SK-N-SH (cell line): ENCODE measurements at regions not wholly inside any gene's neighbourhood (a gene's known extent, or its start where the extent isn't known, plus 50 kb on each side); places are given as distances from the start of the nearest gene placed in this dataset.

ENCODE experiments used
- CTCF ChIA-PET: fragments of 300-600, 350-600 bp; formaldehyde crosslinking; extraction: SDS; loops from one replicate; lab custom pipeline; 2021; lab: Yijun Ruan, JAX
- POLR2A ChIA-PET: fragments of 350-600 bp; sonication (Branson Sonifier 250); formaldehyde crosslinking; extraction: SDS; loops from one replicate; lab custom pipeline; 2020; ENCODE audit warnings: antibody characterized with exemption, inconsistent platforms; lab: Yijun Ruan, JAX
- DNase-seq: peaks from one replicate; pipeline ENCODE4 v3.0.0; 2012
- H2AFZ ChIP-seq: fragments of 200-600 bp; sonication (generic); 2 replicates; pipeline ENCODE4 v1.8.1; 2016; ENCODE audit warnings: antibody characterized with exemption, mild to moderate bottlenecking, low read depth
- H3F3A ChIP-seq: fragments of 200-600 bp; sonication (generic); replicated peaks from 2 replicates; pipeline ENCODE3; 2016; ENCODE audit warnings: antibody characterized with exemption, mild to moderate bottlenecking; ENCODE audit not compliant: insufficient read depth
- H3K27ac ChIP-seq, 2 experiments: fragments of 200-500 bp in 1 of 2; fragments of 200-600 bp in 1 of 2; sonication (Bioruptor generic) in 1 of 2; sonication (generic), shearing (Covaris generic) in 1 of 2; 2 replicates each; pipeline versions ENCODE4 v1.5.1 to v1.6.1; 2014 to 2016; ENCODE audit warnings: low read depth in 2 of 2, inconsistent platforms in 1 of 2, low read length in 1 of 2, mild to moderate bottlenecking in 1 of 2, mixed read lengths in 1 of 2
- H3K27me3 ChIP-seq: fragments of 200-600 bp; sonication (generic), shearing (Covaris generic); 2 replicates; pipeline ENCODE4 v1.6.1; 2016; ENCODE audit warnings: mixed run types; ENCODE audit not compliant: insufficient read depth
- H3K36me3 ChIP-seq, 2 experiments: fragments of 200-500 bp in 1 of 2; fragments of 200-600 bp in 1 of 2; sonication (Bioruptor generic) in 1 of 2; sonication (generic) in 1 of 2; replicated peaks in 1 of 2; 2 replicates each; pipeline versions ENCODE3 to v1.5.1; 2014 to 2016; ENCODE audit warnings: low read length in 1 of 2, mild to moderate bottlenecking in 1 of 2; ENCODE audit not compliant: insufficient read depth in 2 of 2, control insufficient read depth in 1 of 2
- H3K4me1 ChIP-seq, 2 experiments: fragments of 200-500 bp in 1 of 2; fragments of 200-600 bp in 1 of 2; sonication (Bioruptor generic) in 1 of 2; sonication (generic), shearing (Covaris generic) in 1 of 2; 2 replicates each; pipeline versions ENCODE4 v1.5.1 to v1.6.1; 2014 to 2016; ENCODE audit warnings: low read depth in 1 of 2, low read length in 1 of 2, mixed run types in 1 of 2; ENCODE audit not compliant: insufficient read depth in 2 of 2, control insufficient read depth in 1 of 2
- H3K4me2 ChIP-seq: fragments of 200-600 bp; sonication (generic), shearing (Covaris generic); 2 replicates; pipeline ENCODE4 v1.6.1; 2017; ENCODE audit warnings: mixed run types
- H3K4me3 ChIP-seq, 2 experiments: fragments of 200-500 bp in 1 of 2; fragments of 200-600 bp in 1 of 2; sonication (Bioruptor generic) in 1 of 2; sonication (generic), shearing (Covaris generic) in 1 of 2; 2 replicates each; pipeline versions ENCODE4 v1.5.1 to v1.8.1; 2014 to 2016; ENCODE audit warnings: low read depth in 2 of 2, inconsistent platforms in 1 of 2, low read length in 1 of 2, mild to moderate bottlenecking in 1 of 2, mixed read lengths in 1 of 2, moderate library complexity in 1 of 2
- H3K79me2 ChIP-seq: fragments of 200-600 bp; sonication (generic); 2 replicates; pipeline ENCODE4 v1.8.1; 2017; ENCODE audit warnings: mild to moderate bottlenecking; ENCODE audit not compliant: insufficient read depth
- H3K9ac ChIP-seq: fragments of 200-600 bp; sonication (generic); 2 replicates; pipeline ENCODE4 v1.6.1; 2017; ENCODE audit warnings: mixed run types
- H3K9me2 ChIP-seq: fragments of 200-600 bp; sonication (generic); 2 replicates; pipeline ENCODE4 v1.6.1; 2017; ENCODE audit warnings: mixed run types
- H3K9me3 ChIP-seq: fragments of 200-600 bp; sonication (generic); 2 replicates; pipeline ENCODE4 v1.6.1; 2017; ENCODE audit warnings: mixed run types, mild to moderate bottlenecking, moderate library complexity
- H4K20me1 ChIP-seq: fragments of 200-600 bp; sonication (generic); 2 replicates; pipeline ENCODE4 v1.6.1; 2017; ENCODE audit warnings: mild to moderate bottlenecking, mixed run types; ENCODE audit not compliant: insufficient read depth
- EP300 ChIP-seq, 2 experiments: IDR thresholded peaks; 2 replicates each; pipeline versions ENCODE4 v1.4.0 to v1.6.1; 2012; ENCODE audit warnings: borderline replicate concordance in 1 of 2, low read depth in 1 of 2, low read length in 1 of 2
- JUND ChIP-seq: IDR thresholded peaks from 2 replicates; pipeline ENCODE4 v1.4.0; 2012
- NFIC ChIP-seq: IDR thresholded peaks from 2 replicates; pipeline ENCODE4 v1.4.0; 2012; ENCODE audit warnings: borderline replicate concordance
- POLR2AphosphoS5 ChIP-seq: IDR thresholded peaks from 2 replicates; pipeline ENCODE4 v1.6.1; 2012; ENCODE audit warnings: low read depth, low read length
- RAD21 ChIP-seq: IDR thresholded peaks from 2 replicates; pipeline ENCODE4 v1.6.1; 2012; ENCODE audit warnings: mild to moderate bottlenecking, low read length
- RCOR1 ChIP-seq: fragments of 150-350 bp; IDR thresholded peaks from 2 replicates; pipeline ENCODE4 v1.6.1; 2017; ENCODE audit warnings: antibody characterized with exemption, low read length
- RFX5 ChIP-seq: IDR thresholded peaks from 2 replicates; pipeline ENCODE4 v1.6.1; 2012; ENCODE audit warnings: mild to moderate bottlenecking, improper control_type of control experiment, low read length
- RXRA ChIP-seq: IDR thresholded peaks from 2 replicates; pipeline ENCODE4 v1.4.0; 2012; ENCODE audit warnings: low read depth, mild to moderate bottlenecking, borderline replicate concordance
- TCF12 ChIP-seq: IDR thresholded peaks from 2 replicates; pipeline ENCODE4 v1.4.0; 2012
- TEAD4 ChIP-seq: IDR thresholded peaks from 2 replicates; pipeline ENCODE4 v1.4.0; 2012; ENCODE audit warnings: mild to moderate bottlenecking, borderline replicate concordance; ENCODE audit not compliant: insufficient read depth
- WGBS: methylation state at CpG from one replicate; pipeline ENCODE4 v1.1.6; 2017; ENCODE audit warnings: low lambda C conversion rate; 5-methylcytosine and 5-hydroxymethylcytosine counted together
- TF ChIP-seq, protein P1 (sequence below): IDR thresholded peaks from 2 replicates; pipeline ENCODE4 v1.6.1; 2012; ENCODE audit warnings: mild to moderate bottlenecking, low read depth, low read length, moderate library complexity
- TF ChIP-seq, protein P2 (sequence below): fragments of 150-350 bp; IDR thresholded peaks from 2 replicates; pipeline ENCODE4 v1.6.1; 2017; ENCODE audit warnings: antibody characterized with exemption, low read length, low read depth, borderline replicate concordance
- TF ChIP-seq, protein P3 (sequence below): IDR thresholded peaks from 2 replicates; pipeline ENCODE4 v1.4.0; 2012; ENCODE audit warnings: low read depth, borderline replicate concordance
- TF ChIP-seq, protein P4 (sequence below): IDR thresholded peaks from 2 replicates; pipeline ENCODE4 v1.4.0; 2012; ENCODE audit warnings: low read depth, borderline replicate concordance
- TF ChIP-seq, protein P5 (sequence below): IDR thresholded peaks from 2 replicates; pipeline ENCODE4; 2012

DNA sequence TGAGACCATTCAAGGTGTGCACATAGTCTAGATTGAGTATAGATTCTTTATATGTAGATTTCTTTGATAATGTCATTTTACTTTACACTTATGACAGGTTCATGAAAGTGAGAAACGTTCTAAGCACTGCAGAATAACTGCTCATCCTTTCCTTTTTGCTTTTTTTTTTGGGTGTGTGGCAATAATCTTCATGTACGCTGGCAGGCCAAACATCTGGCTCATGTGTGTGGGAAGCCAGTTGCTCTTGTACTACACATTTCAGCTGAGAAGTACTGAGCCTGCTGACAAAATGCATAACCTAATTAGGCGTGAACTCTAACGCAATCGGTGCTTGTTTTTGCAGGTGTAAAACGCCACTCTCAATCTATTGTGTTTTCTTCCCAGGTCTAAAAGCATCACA, 350.8 kb upstream of the KAZN start:
- H3K27ac ChIP-seq: no peak overlapping the region
- DNase-seq: no peak
- no peak overlapping the region for H3K4me2 ChIP-seq
- H3K36me3 ChIP-seq: no peaks in the 10 kb centered on the region
- 32% methylated on average over 6 of the region's 6 CpGs for WGBS
- ChIA-PET CTCF (no interaction called here), POLR2A (no interaction called here)
- H3K79me2 ChIP-seq: no peaks in the 10 kb centered on the region
- no peak overlapping the region for H3K9ac ChIP-seq
- no peaks in the 10 kb centered on the region for H3K9me2 ChIP-seq
- TF ChIP-seq, protein P1, sequence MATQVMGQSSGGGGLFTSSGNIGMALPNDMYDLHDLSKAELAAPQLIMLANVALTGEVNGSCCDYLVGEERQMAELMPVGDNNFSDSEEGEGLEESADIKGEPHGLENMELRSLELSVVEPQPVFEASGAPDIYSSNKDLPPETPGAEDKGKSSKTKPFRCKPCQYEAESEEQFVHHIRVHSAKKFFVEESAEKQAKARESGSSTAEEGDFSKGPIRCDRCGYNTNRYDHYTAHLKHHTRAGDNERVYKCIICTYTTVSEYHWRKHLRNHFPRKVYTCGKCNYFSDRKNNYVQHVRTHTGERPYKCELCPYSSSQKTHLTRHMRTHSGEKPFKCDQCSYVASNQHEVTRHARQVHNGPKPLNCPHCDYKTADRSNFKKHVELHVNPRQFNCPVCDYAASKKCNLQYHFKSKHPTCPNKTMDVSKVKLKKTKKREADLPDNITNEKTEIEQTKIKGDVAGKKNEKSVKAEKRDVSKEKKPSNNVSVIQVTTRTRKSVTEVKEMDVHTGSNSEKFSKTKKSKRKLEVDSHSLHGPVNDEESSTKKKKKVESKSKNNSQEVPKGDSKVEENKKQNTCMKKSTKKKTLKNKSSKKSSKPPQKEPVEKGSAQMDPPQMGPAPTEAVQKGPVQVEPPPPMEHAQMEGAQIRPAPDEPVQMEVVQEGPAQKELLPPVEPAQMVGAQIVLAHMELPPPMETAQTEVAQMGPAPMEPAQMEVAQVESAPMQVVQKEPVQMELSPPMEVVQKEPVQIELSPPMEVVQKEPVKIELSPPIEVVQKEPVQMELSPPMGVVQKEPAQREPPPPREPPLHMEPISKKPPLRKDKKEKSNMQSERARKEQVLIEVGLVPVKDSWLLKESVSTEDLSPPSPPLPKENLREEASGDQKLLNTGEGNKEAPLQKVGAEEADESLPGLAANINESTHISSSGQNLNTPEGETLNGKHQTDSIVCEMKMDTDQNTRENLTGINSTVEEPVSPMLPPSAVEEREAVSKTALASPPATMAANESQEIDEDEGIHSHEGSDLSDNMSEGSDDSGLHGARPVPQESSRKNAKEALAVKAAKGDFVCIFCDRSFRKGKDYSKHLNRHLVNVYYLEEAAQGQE: no peak
- no peak for TF ChIP-seq RAD21
- no peak for TF ChIP-seq RCOR1
- no peak for TF ChIP-seq NFIC
- TF ChIP-seq, protein P2, sequence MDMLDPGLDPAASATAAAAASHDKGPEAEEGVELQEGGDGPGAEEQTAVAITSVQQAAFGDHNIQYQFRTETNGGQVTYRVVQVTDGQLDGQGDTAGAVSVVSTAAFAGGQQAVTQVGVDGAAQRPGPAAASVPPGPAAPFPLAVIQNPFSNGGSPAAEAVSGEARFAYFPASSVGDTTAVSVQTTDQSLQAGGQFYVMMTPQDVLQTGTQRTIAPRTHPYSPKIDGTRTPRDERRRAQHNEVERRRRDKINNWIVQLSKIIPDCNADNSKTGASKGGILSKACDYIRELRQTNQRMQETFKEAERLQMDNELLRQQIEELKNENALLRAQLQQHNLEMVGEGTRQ: no peak
- no peak for TF ChIP-seq POLR2AphosphoS5
- TF ChIP-seq, protein P3, sequence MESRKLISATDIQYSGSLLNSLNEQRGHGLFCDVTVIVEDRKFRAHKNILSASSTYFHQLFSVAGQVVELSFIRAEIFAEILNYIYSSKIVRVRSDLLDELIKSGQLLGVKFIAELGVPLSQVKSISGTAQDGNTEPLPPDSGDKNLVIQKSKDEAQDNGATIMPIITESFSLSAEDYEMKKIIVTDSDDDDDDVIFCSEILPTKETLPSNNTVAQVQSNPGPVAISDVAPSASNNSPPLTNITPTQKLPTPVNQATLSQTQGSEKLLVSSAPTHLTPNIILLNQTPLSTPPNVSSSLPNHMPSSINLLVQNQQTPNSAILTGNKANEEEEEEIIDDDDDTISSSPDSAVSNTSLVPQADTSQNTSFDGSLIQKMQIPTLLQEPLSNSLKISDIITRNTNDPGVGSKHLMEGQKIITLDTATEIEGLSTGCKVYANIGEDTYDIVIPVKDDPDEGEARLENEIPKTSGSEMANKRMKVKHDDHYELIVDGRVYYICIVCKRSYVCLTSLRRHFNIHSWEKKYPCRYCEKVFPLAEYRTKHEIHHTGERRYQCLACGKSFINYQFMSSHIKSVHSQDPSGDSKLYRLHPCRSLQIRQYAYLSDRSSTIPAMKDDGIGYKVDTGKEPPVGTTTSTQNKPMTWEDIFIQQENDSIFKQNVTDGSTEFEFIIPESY: no peak
- TF ChIP-seq TCF12: no peak
- no peak for TF ChIP-seq RXRA
- TF ChIP-seq, protein P4, sequence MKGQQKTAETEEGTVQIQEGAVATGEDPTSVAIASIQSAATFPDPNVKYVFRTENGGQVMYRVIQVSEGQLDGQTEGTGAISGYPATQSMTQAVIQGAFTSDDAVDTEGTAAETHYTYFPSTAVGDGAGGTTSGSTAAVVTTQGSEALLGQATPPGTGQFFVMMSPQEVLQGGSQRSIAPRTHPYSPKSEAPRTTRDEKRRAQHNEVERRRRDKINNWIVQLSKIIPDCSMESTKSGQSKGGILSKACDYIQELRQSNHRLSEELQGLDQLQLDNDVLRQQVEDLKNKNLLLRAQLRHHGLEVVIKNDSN: no peak
- TF ChIP-seq JUND: no peak
- TF ChIP-seq, protein P5, sequence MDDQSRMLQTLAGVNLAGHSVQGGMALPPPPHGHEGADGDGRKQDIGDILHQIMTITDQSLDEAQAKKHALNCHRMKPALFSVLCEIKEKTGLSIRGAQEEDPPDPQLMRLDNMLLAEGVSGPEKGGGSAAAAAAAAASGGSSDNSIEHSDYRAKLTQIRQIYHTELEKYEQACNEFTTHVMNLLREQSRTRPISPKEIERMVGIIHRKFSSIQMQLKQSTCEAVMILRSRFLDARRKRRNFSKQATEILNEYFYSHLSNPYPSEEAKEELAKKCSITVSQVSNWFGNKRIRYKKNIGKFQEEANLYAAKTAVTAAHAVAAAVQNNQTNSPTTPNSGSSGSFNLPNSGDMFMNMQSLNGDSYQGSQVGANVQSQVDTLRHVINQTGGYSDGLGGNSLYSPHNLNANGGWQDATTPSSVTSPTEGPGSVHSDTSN: no peak
- no peak for TF ChIP-seq RFX5
- no peak for TF ChIP-seq TEAD4
- TF ChIP-seq EP300 (IDR thresholded peaks at IDR 0.05; ENCODE audit: borderline replicate concordance in 1 of 2, low read depth in 1 of 2, low read length in 1 of 2): no peak
- no peaks in the 10 kb centered on the region for H3K4me1 ChIP-seq
- H3K9me3 ChIP-seq: no peaks in the 10 kb centered on the region
- H3F3A ChIP-seq: no peaks in the 10 kb centered on the region
- H3K4me3 ChIP-seq: no peak overlapping the region
- no peaks in the 10 kb centered on the region for H3K27me3 ChIP-seq
- no peaks in the 10 kb centered on the region for H4K20me1 ChIP-seq
- no peak overlapping the region for H2AFZ ChIP-seq
